GM21619 (cell line): ENCODE measurements at regions not wholly inside any gene's neighbourhood (a gene's known extent, or its start where the extent isn't known, plus 50 kb on each side); places are given as distances from the start of the nearest gene placed in this dataset.

Source experiments
- ATAC-seq: cut with Tn5 transposase; IDR thresholded peaks from one replicate; pipeline ENCODE4 v1.9.1; 2021; ENCODE audit not compliant: unreplicated experiment

DNA sequence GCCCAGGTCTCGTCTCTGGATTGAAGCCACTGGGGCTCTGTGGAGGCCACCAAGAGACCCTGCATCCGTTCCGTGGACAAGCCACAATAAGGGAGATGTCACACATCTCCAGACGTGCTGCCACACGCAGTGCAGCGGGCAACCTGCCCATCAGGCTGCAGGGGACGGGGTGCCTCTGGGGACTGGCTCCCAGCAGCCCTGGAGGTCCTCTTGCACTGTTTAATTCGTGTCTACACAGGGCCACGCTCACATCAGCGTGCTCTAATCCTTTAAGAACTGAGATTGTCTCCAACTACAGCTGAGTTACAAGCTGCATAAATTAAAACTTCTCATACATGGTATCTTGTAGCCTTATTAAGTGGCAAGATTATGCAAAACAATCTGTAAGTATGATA is 1232.2 kb downstream of the BRD1 start:
- no peak for ATAC-seq

DNA sequence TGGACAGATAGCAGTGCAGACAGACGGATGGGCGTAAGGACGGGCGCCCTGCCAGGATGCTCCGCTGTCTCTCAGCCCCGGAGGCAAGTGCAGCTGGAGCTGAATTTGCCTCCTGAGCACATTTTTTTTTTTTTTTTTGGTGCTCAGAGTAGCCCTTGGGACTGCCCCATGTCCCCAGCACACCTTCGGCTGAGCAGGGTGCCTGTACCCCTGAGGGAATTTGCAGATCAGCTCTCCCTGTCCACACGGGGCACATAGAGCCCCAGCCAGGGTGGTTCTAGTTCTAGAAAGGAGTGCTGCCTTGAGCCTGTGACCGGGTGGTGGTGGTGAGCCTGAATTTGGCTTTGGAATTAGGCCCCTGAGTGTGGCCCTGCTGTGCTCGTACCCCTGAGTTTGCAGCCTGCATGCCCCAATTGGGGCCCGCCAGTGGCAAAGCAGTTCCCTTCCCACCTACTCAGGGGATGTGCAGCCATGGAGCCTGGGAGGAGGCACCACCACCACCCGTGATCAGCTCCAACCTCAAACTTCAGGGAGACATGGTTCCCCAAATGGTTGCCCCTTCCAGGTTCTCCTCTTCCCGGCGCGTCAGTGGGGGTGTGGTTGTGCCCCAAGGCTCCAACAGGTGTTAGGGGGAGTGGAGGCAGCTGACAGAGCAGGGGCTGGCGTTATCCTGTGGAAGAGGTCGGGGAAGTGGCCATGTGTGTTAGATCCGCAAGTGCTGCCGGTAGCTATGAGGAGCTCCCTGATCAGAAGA is 1232.7 kb downstream of the BRD1 start:
- ATAC-seq = no peak

DNA sequence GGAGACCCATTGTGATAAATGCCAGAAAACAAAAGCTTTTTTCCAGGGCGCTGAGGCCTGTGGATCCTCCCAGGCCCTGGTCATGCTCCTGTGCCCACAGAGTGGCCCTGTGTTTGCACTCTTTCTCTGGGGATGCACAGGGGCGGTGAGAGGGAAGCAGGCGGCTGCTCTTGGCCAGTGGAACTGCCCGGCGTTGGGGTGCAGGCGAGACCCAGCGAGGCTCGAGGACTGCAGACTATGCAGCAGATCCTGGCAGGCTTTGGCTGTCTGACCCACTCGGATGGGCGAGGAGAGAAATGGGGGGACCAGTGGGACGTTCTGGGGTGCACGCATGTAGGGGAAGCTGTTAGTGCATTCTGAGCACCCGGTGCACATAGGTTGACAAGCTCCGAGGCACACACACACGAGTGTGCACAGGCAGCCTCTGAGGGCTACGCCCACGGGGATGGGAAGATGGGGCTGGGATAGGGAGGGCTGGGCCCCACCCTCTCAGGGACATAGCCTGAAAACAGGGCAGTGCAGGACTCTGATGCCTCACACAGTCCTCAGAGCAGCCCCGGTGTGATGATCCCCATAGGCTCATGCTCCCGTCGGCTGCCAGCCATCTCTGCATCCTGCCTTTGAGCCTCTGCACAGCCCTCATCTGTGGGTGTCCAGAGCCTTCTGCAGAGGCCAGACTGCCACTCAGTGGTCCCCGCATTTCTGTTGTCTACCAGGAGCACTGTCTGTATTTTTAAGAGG is 1233.5 kb downstream of the BRD1 start:
- ATAC-seq = no peak

DNA sequence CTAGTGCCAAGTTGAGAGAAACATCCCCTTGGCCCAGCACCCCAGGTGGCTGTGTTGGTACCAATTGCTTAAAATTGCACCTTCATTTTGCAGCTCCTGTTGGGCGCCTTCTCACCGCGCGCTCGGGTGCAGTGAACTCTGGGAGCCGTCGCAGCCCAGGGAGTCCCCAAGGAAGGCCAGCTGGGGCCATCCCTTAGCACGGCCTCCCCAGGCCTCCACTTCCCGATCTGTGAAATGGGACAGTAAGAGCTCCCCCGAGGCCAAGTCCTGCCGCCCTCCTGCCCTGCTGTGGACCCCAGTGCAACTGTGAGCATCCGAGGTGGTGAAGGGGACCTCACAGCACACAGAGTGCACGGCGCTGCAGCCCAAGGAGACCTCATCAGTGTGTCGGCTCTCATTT is 1234.1 kb downstream of the BRD1 start:
- ATAC-seq = no peak

DNA sequence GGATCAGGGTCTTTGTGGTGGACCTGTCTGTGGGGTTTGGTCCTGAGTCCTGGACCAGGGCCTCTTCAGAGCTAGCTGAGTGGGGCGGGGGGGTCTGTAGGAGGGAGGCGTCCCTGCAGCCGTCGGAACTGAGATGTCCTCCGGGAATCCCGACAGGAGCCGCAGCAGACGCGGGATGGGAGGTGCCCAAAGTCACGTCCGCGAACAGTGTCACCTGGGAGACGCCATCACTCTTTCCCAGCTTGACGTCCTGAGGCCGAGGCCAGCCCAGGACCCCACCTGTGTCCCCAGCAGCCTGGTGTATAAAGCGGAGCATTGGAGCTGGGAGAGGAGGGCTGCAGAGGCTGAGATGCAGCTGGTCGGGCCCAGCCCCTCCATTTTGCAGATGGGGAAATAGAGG is 1234.7 kb downstream of the BRD1 start:
- ATAC-seq = no peak

DNA sequence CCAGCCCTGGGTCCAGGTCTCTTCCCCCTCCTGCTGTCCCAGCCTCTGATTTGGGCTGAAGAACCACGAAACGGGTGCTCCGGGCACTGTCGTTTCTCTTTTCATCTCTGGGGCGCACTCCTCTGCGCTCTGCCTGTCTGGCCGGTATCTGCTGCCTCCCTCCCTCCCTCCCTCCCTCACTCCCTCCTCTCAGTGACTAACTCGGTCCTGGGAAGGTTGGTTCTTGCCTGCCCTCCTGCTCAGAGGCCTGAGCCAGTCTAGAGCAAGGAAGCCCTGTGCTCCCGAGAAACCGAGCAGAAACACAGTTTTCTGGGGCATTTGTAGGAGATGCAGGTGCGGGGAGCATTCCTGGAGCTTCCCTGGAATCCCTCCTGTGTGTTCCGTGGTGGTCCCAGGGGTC is 1235.2 kb downstream of the BRD1 start:
- ATAC-seq = no peak

DNA sequence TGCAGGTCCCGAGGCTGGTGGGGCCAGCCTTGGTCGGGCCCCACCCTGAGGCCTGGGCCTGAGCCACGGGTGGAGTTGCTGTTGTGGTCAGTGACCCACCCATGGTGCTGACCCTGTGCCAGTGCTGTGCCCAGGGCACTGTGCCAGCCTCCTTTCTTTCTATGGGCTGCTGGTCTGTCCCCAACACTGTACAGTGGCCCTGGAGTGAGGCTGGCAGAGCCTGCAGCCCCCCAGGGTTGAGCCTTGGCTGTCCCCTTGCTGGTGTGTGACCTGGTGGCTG is 1235.7 kb downstream of the BRD1 start:
- ATAC-seq = no peak

DNA sequence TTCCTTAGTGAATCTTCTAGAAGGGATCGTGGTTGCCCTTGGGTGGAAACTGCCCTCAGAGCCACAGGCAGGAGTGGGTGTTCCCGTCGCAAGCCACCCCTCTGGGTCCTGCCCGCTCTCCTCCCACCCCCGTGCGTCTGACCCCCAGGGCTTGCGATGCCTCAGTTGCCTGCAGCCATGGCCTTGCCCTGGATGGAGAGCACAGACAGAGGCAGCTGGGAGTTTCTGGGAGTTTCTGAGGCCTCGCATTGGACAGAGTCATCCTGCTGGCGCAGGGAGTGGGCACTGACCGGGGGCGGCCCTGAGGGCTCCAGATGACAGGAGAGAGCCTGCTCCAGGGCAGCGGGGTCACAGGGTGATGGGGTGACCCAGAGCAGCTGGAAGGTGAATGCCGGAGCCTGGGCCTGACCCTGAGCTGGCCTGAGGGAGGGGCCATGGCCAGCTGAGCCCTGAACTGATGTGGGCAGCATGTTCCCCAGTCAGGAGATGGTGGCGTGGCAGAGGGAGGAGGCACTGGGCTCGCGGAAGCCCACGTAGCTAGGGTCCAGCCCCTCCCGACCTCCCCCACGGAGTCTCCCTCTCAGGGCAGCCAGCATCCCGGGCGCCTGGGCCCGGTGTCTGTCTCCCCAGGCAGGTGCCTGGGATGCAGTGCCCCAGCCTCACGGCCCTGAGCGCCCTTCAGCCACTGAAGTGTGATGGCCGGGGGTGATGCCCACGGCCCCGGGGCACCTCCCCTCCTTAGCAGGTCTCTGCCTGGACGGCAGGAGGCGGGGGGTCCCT is 1236.2 kb downstream of the BRD1 start:
- ATAC-seq = no peak

DNA sequence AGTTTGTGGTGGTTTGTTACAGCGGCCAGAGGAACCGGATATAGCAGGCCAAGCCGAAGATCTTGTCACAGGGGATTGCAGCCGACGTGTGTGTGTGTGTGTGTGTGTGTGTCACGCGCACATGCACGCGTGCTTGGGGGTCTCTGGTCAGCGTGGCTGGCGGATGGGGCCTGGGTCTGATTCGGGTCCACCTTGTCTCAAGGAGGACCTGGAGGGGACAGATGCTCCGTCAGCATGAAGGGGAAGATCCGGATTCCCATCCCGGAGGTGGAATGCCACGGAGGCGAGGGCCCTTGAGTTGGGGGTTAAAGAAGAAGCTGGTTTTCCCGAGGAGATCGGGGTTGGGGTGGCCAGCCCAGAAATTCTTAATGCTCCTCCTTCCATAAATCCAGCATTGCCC is 1237.8 kb downstream of the BRD1 start:
- no peak for ATAC-seq

DNA sequence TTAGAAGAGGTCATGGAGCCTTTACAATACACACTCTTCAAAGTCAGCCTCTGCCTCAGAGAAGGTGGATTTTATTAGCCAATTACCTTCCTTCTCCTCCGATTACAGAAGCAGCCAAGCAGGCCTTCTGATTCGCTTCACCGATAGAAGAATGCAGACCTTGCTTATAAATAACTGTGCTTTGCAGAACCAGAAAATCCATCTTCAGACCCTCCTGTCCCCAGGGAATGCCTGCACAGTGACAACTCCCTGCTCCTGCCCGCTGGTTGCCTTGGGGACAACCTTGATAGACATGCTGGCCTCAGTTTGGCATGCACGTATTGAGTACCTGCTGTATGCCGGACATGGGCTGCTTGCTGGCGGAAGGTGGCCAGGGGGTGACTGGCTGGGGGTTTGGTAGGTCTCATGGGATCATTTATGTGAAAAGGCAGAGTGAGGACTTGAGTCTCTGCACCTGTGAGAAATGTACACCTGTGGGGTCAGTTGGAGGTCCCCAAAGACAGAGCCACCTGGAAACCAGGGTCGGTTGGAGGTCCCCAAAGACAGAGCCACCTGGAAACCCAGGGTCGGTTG is 1238.7 kb downstream of the BRD1 start:
- no peak for ATAC-seq

DNA sequence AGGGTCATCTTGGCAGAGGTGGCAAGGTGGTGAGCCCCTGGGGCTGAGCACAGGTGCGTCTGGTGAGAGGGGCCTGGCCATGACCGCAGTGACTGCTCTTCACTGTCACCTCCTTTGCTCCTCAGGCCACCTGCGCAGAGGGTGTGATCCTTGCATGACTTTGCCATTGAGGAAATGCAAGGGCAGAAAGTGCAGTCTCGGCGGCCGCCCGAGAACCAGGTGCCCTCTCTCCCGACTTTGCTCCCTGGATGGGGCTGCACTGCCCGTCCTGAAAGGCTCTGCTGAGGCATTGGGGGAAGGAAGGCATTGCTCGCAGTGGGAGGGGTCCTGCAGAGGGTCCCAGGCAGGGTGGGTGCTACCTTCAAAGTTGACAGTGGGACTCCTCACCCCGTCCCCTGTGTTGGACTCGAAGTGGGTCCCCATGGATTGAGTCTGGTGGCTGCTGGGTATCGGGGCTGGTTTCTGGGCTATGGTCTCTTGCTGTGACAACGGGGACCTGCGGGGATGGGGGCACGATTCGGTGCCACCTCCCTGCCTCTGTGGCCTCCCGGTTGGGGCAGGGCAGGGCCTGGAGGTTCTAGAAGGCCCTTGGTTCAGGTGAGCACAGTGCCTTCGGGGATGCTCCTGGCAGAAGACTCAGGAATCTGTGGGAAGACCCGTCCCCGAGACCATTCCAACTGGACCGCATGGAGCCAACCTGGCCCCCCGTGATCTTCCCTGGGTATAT is 1239.4 kb downstream of the BRD1 start:
- no peak for ATAC-seq

DNA sequence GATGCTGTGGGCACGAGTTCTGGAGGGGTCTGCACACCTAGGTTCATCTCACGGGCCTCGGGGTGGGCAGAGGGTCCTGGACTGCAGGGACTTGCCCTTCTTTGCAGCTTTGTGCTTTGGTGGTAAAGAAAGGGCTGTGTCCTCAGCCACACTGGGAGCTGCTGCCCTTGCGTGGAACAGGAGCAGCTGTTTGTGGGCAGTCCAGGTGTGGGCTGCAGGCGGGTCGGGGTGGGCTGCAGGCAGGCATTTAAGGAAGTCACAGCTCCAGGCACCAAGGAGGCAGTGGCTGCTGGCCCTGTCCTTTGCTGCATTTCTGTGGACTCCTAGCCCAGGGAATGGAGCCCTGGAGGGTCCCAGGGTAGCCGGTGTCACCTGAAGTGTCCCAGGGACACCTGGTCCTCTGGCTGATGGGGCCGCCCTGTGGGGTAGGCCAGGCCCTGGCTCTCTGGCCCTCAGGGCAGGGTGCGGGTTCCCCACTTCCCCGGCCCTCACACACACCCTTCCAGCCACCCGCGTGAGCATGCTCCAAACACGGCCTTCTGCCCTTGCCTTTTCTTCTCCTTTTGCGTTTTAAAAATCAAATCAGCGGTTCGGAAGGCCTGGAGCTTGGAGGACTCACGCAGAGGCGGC is 1240.3 kb downstream of the BRD1 start:
- ATAC-seq = no peak

DNA sequence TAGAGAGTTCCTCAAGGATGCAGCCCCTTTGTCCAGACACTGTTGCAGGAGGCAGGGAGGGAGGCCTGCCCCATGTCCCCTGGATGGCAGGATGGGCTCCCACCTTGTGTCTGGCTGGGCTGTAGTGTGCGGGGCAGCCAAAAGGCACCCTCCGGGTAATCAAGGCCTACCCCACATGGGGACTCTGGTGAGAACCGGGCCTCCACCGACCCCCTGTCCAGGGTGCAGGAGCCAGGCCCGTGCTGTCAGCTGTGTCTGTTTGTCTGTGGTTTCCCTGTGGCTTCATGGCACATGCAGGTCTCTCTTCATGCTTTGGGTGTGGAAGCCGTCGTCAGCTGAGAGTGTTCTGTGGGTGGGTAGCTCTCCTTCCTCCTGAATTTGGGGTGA is 1240.9 kb downstream of the BRD1 start:
- ATAC-seq = no peak

DNA sequence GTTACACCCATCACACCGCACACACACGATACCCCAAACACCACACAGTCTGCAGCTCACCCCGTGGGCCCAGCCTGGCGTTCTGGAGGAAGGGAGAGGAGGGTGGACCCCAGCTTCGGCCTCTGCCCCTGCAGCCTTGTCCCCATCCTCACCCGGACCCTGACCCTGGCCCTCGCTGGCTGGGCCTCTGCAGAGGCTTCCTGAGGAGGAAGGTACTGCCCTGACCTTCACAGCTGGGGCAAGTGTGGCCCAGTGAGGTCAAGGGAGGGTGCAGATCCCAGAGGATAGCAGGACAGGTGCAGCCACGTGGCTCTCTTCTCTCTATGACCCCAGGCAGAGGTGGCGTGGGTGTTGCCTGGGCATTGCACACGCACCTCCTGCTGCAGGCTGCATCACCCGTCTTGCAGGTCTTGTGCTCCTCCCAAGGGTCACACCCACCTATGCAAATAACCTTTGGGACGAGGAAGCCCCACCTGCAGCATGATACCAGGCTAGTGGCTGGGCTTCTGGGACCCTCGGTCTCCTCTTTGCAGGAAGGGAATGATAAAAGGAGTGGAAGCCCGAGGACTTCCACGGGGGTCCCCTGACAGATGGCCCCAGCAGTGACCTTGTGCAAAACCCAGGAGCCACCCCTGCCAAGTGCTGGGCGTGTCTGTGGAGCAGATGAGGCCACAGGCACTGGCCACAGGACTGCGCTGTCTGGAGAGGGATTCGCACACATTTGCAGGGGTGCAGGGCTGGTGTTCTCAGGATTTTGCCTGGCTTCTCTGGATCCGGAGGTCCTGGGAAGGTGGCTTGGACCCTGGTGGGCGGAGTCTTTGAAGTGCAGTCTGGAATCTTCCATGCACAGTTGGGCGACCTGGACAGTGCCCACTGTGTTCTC is 1241.5 kb downstream of the BRD1 start:
- no peak for ATAC-seq

DNA sequence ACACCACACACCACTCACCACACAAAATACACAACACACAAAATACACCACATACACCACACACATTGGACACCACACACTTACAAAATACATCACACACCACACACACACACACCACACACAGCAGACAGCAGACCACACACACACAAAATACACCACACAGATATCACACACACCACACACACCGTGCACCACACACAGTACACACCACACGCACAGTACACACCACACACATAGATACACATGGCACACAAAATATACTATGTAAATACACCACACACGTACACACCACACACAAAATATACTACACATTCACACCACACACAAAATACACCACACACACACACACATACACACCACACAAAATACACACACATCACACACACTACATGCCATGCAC is 1243.5 kb downstream of the BRD1 start:
- no peak for ATAC-seq

DNA sequence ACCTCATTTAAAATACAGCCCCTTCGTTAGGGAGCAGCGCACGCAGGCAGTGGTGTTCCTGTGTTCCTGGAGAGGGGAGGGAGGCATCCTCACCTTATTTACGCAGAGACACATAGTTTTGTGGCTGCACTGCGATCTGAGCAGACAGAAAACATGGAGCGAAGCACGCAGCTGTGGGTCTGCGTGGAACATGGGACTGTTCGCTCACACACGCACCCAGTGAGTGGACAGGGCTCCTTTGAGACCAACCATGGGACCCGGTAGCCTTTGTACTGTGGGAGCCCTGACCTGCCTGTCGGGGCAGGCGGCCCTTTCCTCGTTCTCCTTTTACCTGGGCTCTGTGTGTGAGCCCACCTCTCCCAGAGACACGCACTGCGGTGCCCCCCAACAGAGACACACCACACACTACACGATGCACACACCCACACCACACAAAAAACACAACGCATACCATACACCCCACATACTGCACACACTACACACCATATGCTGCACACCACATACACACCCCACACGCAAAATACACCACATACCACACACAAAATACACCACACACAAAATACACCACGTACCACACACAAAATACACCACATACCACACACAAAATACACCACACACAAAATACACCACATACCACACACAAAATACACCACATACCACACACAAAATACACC is 1245.7 kb downstream of the BRD1 start:
- ATAC-seq = no peak

DNA sequence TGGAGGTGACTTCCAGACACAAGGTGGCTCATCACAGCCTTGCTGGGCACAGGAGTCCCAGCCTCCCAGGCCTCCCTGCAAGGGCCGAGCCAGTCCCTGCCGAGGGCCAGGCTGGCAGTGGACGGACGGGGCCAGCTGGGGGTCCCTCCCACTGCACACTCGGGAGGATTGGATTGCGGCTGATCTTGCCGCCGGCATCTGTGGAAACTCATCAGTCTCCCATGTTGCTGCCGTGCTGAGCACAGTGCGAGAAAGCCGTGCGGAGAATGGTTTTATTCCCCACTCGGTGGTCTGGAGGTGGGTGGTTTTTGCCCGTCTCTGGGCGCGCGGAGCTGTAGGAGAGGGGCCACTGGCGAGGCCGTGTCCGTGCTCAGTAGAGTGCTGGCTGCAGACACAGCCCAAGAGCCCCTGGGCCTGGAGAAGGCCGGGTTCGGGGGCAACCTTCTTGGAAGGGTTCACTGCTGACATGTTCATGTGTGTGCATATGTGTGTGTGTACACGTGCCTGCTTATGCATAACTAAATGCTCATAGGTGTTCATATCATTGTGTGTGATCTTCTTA is 1246.4 kb downstream of the BRD1 start:
- no peak for ATAC-seq

DNA sequence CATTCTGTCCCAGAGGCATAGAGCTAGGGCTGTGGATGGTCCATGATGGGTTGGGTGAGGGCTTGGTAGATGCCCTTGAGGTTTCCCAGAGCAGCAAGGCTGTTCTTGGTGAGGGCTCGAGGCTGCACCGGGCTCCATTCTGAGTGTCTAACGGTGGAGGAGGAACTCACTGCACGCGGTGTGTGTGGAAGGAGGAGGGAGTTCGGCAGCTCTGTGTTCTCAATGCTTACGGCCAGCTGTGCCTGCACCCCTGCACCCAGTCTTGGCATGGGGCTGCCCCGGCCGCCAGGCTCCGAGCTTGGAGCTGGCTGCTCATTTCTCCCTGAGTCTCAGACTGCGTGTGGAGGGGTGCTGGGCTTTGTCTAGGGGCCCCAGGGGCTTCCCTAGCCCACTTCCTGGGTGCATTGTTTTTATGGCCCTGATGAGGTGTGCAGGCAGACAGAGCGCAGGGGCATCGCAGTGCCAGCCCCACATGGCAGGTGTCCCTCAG is 1247.1 kb downstream of the BRD1 start:
- no peak for ATAC-seq

DNA sequence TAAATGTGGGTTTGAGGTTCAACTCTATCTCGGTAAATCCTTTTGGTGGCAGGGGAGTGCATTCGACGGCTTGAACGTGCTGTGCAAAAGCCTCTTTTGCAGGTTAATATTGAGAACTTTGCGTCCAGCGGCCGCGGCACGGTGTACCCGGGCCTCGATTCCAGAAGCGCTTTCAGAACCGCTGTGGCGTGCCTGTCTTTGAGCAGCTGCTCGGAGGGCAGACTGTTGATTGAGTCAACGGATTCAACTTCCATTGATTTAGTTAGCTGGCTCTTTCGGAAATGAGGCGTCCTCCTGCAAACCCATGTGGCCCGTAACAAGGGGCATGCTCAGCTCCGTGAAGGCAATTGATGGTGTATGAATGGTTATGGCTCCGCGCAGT is 1247.8 kb downstream of the BRD1 start:
- no peak for ATAC-seq
